IPS DF 6.9 (cell line): ENCODE measurements at regions not wholly inside any gene's neighbourhood (a gene's known extent, or its start where the extent isn't known, plus 50 kb on each side); places are given as distances from the start of the nearest gene placed in this dataset.
"Not testable (repeated sequence)": the region's sequence is repeated elsewhere in the genome, so short reads cannot be mapped to it uniquely, and the experiment has no call there.

Source experiments
- DNase-seq: peaks from one replicate; pipeline ENCODE4 v3.0.0-alpha.2; 2013; ENCODE audit warnings: low read depth, low spot score
- H3K27ac ChIP-seq: one replicate; pipeline ENCODE4 v1.5.1; 2013; ENCODE audit warnings: low read length, control low read depth
- H3K27me3 ChIP-seq: 2 replicates; pipeline ENCODE4 v1.6.1; 2013; ENCODE audit warnings: mild to moderate bottlenecking, low read length; ENCODE audit not compliant: control insufficient read depth, insufficient read depth
- H3K36me3 ChIP-seq: 2 replicates; pipeline ENCODE4 v1.6.1; 2013; ENCODE audit warnings: low read length; ENCODE audit not compliant: control insufficient read depth, insufficient read depth
- H3K4me1 ChIP-seq: 2 replicates; pipeline ENCODE4 v1.6.1; 2013; ENCODE audit warnings: low read length; ENCODE audit not compliant: control insufficient read depth, insufficient read depth
- H3K4me3 ChIP-seq: 2 replicates; pipeline ENCODE4 v1.5.1; 2013; ENCODE audit warnings: mild to moderate bottlenecking, low read length
- H3K9me3 ChIP-seq: 2 replicates; pipeline ENCODE4 v1.6.1; 2013; ENCODE audit warnings: low read length, inconsistent platforms; ENCODE audit not compliant: control insufficient read depth, insufficient read depth
- WGBS: extraction: QIAGEN DNeasy Blood & Tissue Kit; methylation state at CpG from one replicate; pipeline ENCODE4 v1.1.7; 2013; ENCODE audit warnings: mixed read lengths, missing lambda C conversion rate; ENCODE audit not compliant: insufficient read length, insufficient coverage; 5-methylcytosine and 5-hydroxymethylcytosine counted together

GRCh38 chr3:101122681-101123080, 129.5 kb upstream of the ABI3BP start:
- Histone ChIP-seq H3K27ac (no peak overlapping the region), H3K36me3 (no peaks in the 10 kb centered on the region), H3K4me1 (no peaks in the 10 kb centered on the region), H3K4me3 (no peak overlapping the region), H3K27me3 (no peaks in the 10 kb centered on the region), H3K9me3 (no peaks in the 10 kb centered on the region)
- no peak for DNase-seq
- WGBS, result no CpG with 5 or more reads among the region's 2 CpGs

- Histone ChIP-seq H3K36me3 (no peaks in the 10 kb centered on the region), H3K9me3 (no peaks in the 10 kb centered on the region), H3K27me3 (no peaks in the 10 kb centered on the region), H3K4me1 (no peaks in the 10 kb centered on the region), H3K4me3 (no peak overlapping the region), H3K27ac (no peak overlapping the region)
- DNase-seq, result no peak
- WGBS, result no CpG with 5 or more reads among the region's 2 CpGs
Measured at GRCh38 chr3:101120039-101120438, 126.8 kb upstream of the ABI3BP start.

- no peak overlapping the region for H3K27ac ChIP-seq
- WGBS, result no CpG with 5 or more reads among the region's 3 CpGs
- H3K4me3 ChIP-seq, result no peak overlapping the region
- no peaks in the 10 kb centered on the region for H3K4me1 ChIP-seq
- no peak for DNase-seq
- no peaks in the 10 kb centered on the region for H3K27me3 ChIP-seq
- H3K36me3 ChIP-seq, result no peaks in the 10 kb centered on the region
- H3K9me3 ChIP-seq, result no peaks in the 10 kb centered on the region
Measured at GRCh38 chr3:101119535-101119934, 126.3 kb upstream of the ABI3BP start.

GRCh38 chr3:101117980-101118379, 124.8 kb upstream of the ABI3BP start:
- H3K4me1 ChIP-seq, result no peaks in the 10 kb centered on the region
- H3K36me3 ChIP-seq, result no peaks in the 10 kb centered on the region
- no peaks in the 10 kb centered on the region for H3K27me3 ChIP-seq
- no peak overlapping the region for H3K27ac ChIP-seq
- no CpG with 5 or more reads among the region's 2 CpGs for WGBS
- H3K9me3 ChIP-seq, result no peaks in the 10 kb centered on the region
- no peak overlapping the region for H3K4me3 ChIP-seq
- no peak for DNase-seq

GRCh38 chr3:101117465-101117864, 124.2 kb upstream of the ABI3BP start:
- no peaks in the 10 kb centered on the region for H3K36me3 ChIP-seq
- no peaks in the 10 kb centered on the region for H3K27me3 ChIP-seq
- DNase-seq, result no peak
- no peak overlapping the region for H3K4me3 ChIP-seq
- no peaks in the 10 kb centered on the region for H3K4me1 ChIP-seq
- H3K9me3 ChIP-seq, result no peaks in the 10 kb centered on the region
- WGBS, result no CpG with 5 or more reads among the region's 3 CpGs
- H3K27ac ChIP-seq, result no peak overlapping the region

GRCh38 chr3:101110295-101110694, 117.1 kb upstream of the ABI3BP start:
- not testable (repeated sequence) for H3K4me1 ChIP-seq, H3K27me3 ChIP-seq, H3K36me3 ChIP-seq, DNase-seq, H3K4me3 ChIP-seq, H3K27ac ChIP-seq, H3K9me3 ChIP-seq
- WGBS, result no CpG with 5 or more reads among the region's 3 CpGs

GRCh38 chr3:101104321-101104720, 111.1 kb upstream of the ABI3BP start:
- Histone ChIP-seq H3K27ac (no peak overlapping the region), H3K4me1 (no peaks in the 10 kb centered on the region), H3K27me3 (no peaks in the 10 kb centered on the region), H3K4me3 (no peak overlapping the region), H3K9me3 (no peaks in the 10 kb centered on the region; the same call in 1 of the 2 replicates), H3K36me3 (no peaks in the 10 kb centered on the region)
- no peak for DNase-seq
- WGBS, result no CpG with 5 or more reads among the region's 1 CpG

GRCh38 chr3:101102678-101103296, 109.6 kb upstream of the ABI3BP start:
- no peak for DNase-seq
- Histone ChIP-seq H3K4me3 (no peak overlapping the region), H3K4me1 (no peaks in the 10 kb centered on the region), H3K27ac (no peak overlapping the region), H3K36me3 (no peaks in the 10 kb centered on the region), H3K27me3 (no peaks in the 10 kb centered on the region), H3K9me3 (no peaks in the 10 kb centered on the region; the same call in 1 of the 2 replicates)
- no CpG with 5 or more reads among the region's 4 CpGs for WGBS

- Histone ChIP-seq H3K4me1 (no peaks in the 10 kb centered on the region), H3K27ac (no peak overlapping the region), H3K9me3 (no peaks in the 10 kb centered on the region), H3K4me3 (no peak overlapping the region), H3K36me3 (no peaks in the 10 kb centered on the region), H3K27me3 (no peaks in the 10 kb centered on the region)
- no peak for DNase-seq
- no CpG with 5 or more reads among the region's 2 CpGs for WGBS
Measured at GRCh38 chr3:101100361-101101009, 107.3 kb upstream of the ABI3BP start.

- WGBS, result no CpG with 5 or more reads among the region's 3 CpGs
- no peaks in the 10 kb centered on the region for H3K9me3 ChIP-seq
- no peak overlapping the region for H3K4me3 ChIP-seq
- H3K27ac ChIP-seq, result no peak overlapping the region
- H3K4me1 ChIP-seq, result no peaks in the 10 kb centered on the region
- DNase-seq, result no peak
- no peaks in the 10 kb centered on the region for H3K27me3 ChIP-seq
- no peaks in the 10 kb centered on the region for H3K36me3 ChIP-seq
Measured at GRCh38 chr3:101099791-101100190, 106.6 kb upstream of the ABI3BP start.

- no peaks in the 10 kb centered on the region for H3K36me3 ChIP-seq
- H3K4me3 ChIP-seq, result no peak overlapping the region
- H3K4me1 ChIP-seq, result no peaks in the 10 kb centered on the region
- H3K27ac ChIP-seq, result no peak overlapping the region
- no CpG with 5 or more reads among the region's 2 CpGs for WGBS
- no peaks in the 10 kb centered on the region for H3K9me3 ChIP-seq
- no peaks in the 10 kb centered on the region for H3K27me3 ChIP-seq
- no peak for DNase-seq
Measured at GRCh38 chr3:101096444-101096843, 103.2 kb upstream of the ABI3BP start.
